ENCODE measurements at regions not wholly inside any gene's neighbourhood (a gene's known extent, or its start where the extent isn't known, plus 50 kb on each side); places are given as distances from the start of the nearest gene placed in this dataset.

DNA sequence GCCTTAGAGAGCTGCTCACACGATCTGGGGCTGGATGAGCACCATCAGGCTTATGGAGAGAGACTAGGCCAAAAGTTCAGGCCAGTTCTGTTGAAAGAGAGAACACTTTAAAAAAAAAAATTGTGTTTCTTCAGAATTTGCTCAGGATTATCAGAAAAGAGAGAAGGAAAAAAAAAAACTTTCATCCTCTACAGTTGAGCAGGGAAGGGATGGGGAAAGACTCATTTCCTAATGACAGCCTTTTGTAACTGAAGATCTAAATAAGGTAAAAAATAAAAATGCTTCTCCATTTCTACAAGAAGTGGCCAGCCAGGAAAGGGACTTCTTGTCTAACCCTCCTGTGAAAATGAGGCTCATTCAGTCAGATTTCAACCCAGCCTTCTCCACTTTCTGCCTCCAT lies 134.8 kb downstream of the LY86 start:
- DNase-seq (ENCODE audit: low read depth, low spot score) (peak; percentile 13), FAIRE-seq (no peak)
- H2AFZ ChIP-seq (ENCODE audit: low read depth, low read length), result peak overlapping the region; percentile 79
- H3K79me2 ChIP-seq (ENCODE audit: control insufficient read depth, insufficient read depth, low read length), result no peaks in the 10 kb centered on the region
- CTCF ChIA-PET, result interaction anchor here (0.8 to 5.4 kb wide), 21 partner anchors 9 to 552 kb away, joined by 3 to 60 read pairs (median 6); no protein-coding TSS in a partner anchor
- H3K36me3 ChIP-seq (ENCODE audit: control insufficient read depth in 2 of 2, extremely low read depth in 1 of 2, insufficient read depth in 2 of 2, low read length in 2 of 2), result no peaks in the 10 kb centered on the region
- H3K9ac ChIP-seq (replicated peaks; ENCODE audit: extremely low read depth, insufficient read depth, low read length), result no peak overlapping the region
- POLR2A ChIA-PET, result interaction anchor here (0.8 kb wide), 1 partner anchor 8 kb away, joined by 4 read pairs; no protein-coding TSS in a partner anchor
- H3K27me3 ChIP-seq (ENCODE audit: control insufficient read depth in 2 of 2, insufficient read depth in 2 of 2, low read length in 2 of 2), result no peaks in the 10 kb centered on the region
- H4K20me1 ChIP-seq (replicated peaks; ENCODE audit: control insufficient read depth, extremely low read depth, insufficient read depth, low read length), result no peaks in the 10 kb centered on the region
- H3K4me1 ChIP-seq (ENCODE audit: control insufficient read depth, extremely low read depth, insufficient read depth, low read length), result peaks cover 19% of the 10 kb centered on the region
- no peak overlapping the region for H3K4me2 ChIP-seq (ENCODE audit: insufficient read depth, low read length)
- TF ChIP-seq, protein P1, sequence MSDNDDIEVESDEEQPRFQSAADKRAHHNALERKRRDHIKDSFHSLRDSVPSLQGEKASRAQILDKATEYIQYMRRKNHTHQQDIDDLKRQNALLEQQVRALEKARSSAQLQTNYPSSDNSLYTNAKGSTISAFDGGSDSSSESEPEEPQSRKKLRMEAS (IDR thresholded peaks at IDR 0.05; ENCODE audit: insufficient read depth, insufficient read length), result no peak
- TF ChIP-seq, protein P2, sequence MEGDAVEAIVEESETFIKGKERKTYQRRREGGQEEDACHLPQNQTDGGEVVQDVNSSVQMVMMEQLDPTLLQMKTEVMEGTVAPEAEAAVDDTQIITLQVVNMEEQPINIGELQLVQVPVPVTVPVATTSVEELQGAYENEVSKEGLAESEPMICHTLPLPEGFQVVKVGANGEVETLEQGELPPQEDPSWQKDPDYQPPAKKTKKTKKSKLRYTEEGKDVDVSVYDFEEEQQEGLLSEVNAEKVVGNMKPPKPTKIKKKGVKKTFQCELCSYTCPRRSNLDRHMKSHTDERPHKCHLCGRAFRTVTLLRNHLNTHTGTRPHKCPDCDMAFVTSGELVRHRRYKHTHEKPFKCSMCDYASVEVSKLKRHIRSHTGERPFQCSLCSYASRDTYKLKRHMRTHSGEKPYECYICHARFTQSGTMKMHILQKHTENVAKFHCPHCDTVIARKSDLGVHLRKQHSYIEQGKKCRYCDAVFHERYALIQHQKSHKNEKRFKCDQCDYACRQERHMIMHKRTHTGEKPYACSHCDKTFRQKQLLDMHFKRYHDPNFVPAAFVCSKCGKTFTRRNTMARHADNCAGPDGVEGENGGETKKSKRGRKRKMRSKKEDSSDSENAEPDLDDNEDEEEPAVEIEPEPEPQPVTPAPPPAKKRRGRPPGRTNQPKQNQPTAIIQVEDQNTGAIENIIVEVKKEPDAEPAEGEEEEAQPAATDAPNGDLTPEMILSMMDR (IDR thresholded peaks at IDR 0.05; ENCODE audit: extremely low read depth in 1 of 2, insufficient read depth in 1 of 2, low read depth in 1 of 2, low read length in 2 of 2), result no peak
- TF ChIP-seq GATA2 (IDR thresholded peaks at IDR 0.05; ENCODE audit: insufficient read depth, insufficient read length, low read depth, low read length) (no peak), FOS (IDR thresholded peaks at IDR 0.05; ENCODE audit: borderline replicate concordance, insufficient read depth, low read length) (no peak), POLR2A (IDR thresholded peaks at IDR 0.05; ENCODE audit: low read depth, low read length) (no peak), EZH2 (IDR thresholded peaks at IDR 0.05; ENCODE audit: borderline replicate concordance, low read depth, low read length, severe bottlenecking) (no peak), POLR2AphosphoS5 (IDR thresholded peaks at IDR 0.05; ENCODE audit: insufficient read depth, low read depth, low read length) (no peak), MYC (IDR thresholded peaks at IDR 0.05; ENCODE audit: low read depth, low read length) (no peak), JUN (IDR thresholded peaks at IDR 0.05; ENCODE audit: borderline replicate concordance, insufficient read depth, insufficient read length, low read depth) (no peak)
- H3K9me3 ChIP-seq (replicated peaks; ENCODE audit: control insufficient read depth, insufficient read depth, low read length), result no peaks in the 10 kb centered on the region
- H3K9me1 ChIP-seq (replicated peaks; ENCODE audit: control insufficient read depth, extremely low read depth, insufficient read depth, low read length), result no peaks in the 10 kb centered on the region
- H3K4me3 ChIP-seq (replicated peaks in 1 of 3; ENCODE audit: insufficient read depth in 1 of 3, low read depth in 1 of 3, low read length in 3 of 3), result no peak overlapping the region
- H3K27ac ChIP-seq (ENCODE audit: insufficient read depth, low read depth, low read length), result peak overlapping the region; percentile 40
- BruUV-seq (replicated peaks), result no TSS peak
- intact Hi-C loops (cut with micrococcal nuclease) (no loop called here), dilution Hi-C loops (cut with MboI; ENCODE audit: extremely low pct_ligation_motif_present, low sequenced_read_pairs) (no loop called here)
